DOHH2 (cell line): ENCODE measurements at regions not wholly inside any gene's neighbourhood (a gene's known extent, or its start where the extent isn't known, plus 50 kb on each side); places are given as distances from the start of the nearest gene placed in this dataset.

Source experiments
- H3F3A ChIP-seq: fragments of 200-600 bp; sonication (generic), shearing (Covaris generic); 2 replicates; pipeline ENCODE4 v1.6.0; 2016; ENCODE audit warnings: antibody characterized with exemption, mild to moderate bottlenecking; ENCODE audit not compliant: control insufficient read depth, insufficient read depth
- H3K27ac ChIP-seq: fragments of 200-600 bp; sonication (generic); 2 replicates; pipeline ENCODE4 v1.5.1; 2014; ENCODE audit warnings: low read depth, mild to moderate bottlenecking, low read length, moderate library complexity
- H3K27me3 ChIP-seq: fragments of 200-600 bp; sonication (generic); 2 replicates; pipeline ENCODE4 v1.6.1; 2014; ENCODE audit warnings: mild to moderate bottlenecking, low read length, mixed read lengths; ENCODE audit not compliant: control insufficient read depth
- H3K36me3 ChIP-seq: fragments of 200-600 bp; sonication (generic); 2 replicates; pipeline ENCODE4 v1.6.1; 2014; ENCODE audit warnings: mild to moderate bottlenecking, low read length, moderate library complexity, mixed read lengths; ENCODE audit not compliant: control insufficient read depth
- H3K4me1 ChIP-seq: fragments of 200-600 bp; sonication (generic); 2 replicates; pipeline ENCODE4 v1.6.1; 2014; ENCODE audit warnings: mild to moderate bottlenecking, low read length, mixed read lengths; ENCODE audit not compliant: control insufficient read depth
- H3K4me2 ChIP-seq: fragments of 200-600 bp; sonication (generic); 2 replicates; pipeline ENCODE4 v1.6.0; 2014; ENCODE audit warnings: mild to moderate bottlenecking, low read length, moderate library complexity
- H3K4me3 ChIP-seq: fragments of 200-600 bp; sonication (generic); 2 replicates; pipeline ENCODE4 v1.5.1; 2014; ENCODE audit warnings: mild to moderate bottlenecking, low read length, mixed read lengths
- H3K79me2 ChIP-seq: fragments of 200-600 bp; sonication (generic); 2 replicates; pipeline ENCODE4 v1.6.1; 2014; ENCODE audit warnings: mild to moderate bottlenecking, low read length, mixed read lengths; ENCODE audit not compliant: control insufficient read depth
- H3K9me2 ChIP-seq: fragments of 200-600 bp; sonication (generic); replicated peaks from 2 replicates; pipeline ENCODE4 v1.6.1; 2014; ENCODE audit warnings: mild to moderate bottlenecking, low read length, mixed read lengths; ENCODE audit not compliant: control insufficient read depth
- H3K9me3 ChIP-seq: fragments of 200-600 bp; sonication (generic); 2 replicates; pipeline ENCODE4 v1.6.1; 2014; ENCODE audit warnings: antibody characterized with exemption, low read length, mixed read lengths; ENCODE audit not compliant: control insufficient read depth, insufficient read depth
- H4K20me1 ChIP-seq: fragments of 200-600 bp; sonication (generic); 2 replicates; pipeline ENCODE4 v1.6.0; 2014; ENCODE audit warnings: low read depth, mild to moderate bottlenecking, antibody characterized with exemption, low read length, moderate library complexity; ENCODE audit not compliant: control insufficient read depth, insufficient read depth
- CTCF ChIP-seq: fragments of 200-600 bp; sonication (generic); IDR thresholded peaks from one replicate; pipeline ENCODE4 v1.5.1; 2014; ENCODE audit warnings: antibody characterized with exemption, mild to moderate bottlenecking, low read depth, low read length; ENCODE audit not compliant: poor library complexity, severe bottlenecking
- EZH2phosphoT487 ChIP-seq: fragments of 200-600 bp; sonication (generic); IDR thresholded peaks from 2 replicates; pipeline ENCODE4 v1.6.1; 2017; ENCODE audit warnings: borderline replicate concordance, mild to moderate bottlenecking, antibody characterized with exemption, low read length, moderate library complexity, mixed read lengths

- Histone ChIP-seq H3K79me2 (no peaks in the 10 kb centered on the region), H3F3A (no peaks in the 10 kb centered on the region), H3K36me3 (no peaks in the 10 kb centered on the region), H4K20me1 (no peaks in the 10 kb centered on the region), H3K27me3 (no peaks in the 10 kb centered on the region), H3K27ac (no peak overlapping the region), H3K4me2 (no peak overlapping the region), H3K4me1 (no peaks in the 10 kb centered on the region), H3K9me3 (no peaks in the 10 kb centered on the region), H3K9me2 (no peaks in the 10 kb centered on the region), H3K4me3 (no peak overlapping the region)
- TF ChIP-seq CTCF (no peak), EZH2phosphoT487 (no peak)
These were observed 232.6 kb upstream of the TNC start for GRCh38 chr9:115350548-115350947.

GRCh38 chr9:115353681-115354080, 235.7 kb upstream of the TNC start:
- Histone ChIP-seq H3F3A (no peaks in the 10 kb centered on the region), H3K79me2 (no peaks in the 10 kb centered on the region), H4K20me1 (no peaks in the 10 kb centered on the region), H3K4me2 (no peak overlapping the region), H3K9me3 (no peaks in the 10 kb centered on the region), H3K36me3 (no peaks in the 10 kb centered on the region), H3K4me1 (no peaks in the 10 kb centered on the region), H3K9me2 (no peaks in the 10 kb centered on the region), H3K4me3 (no peak overlapping the region), H3K27ac (no peak overlapping the region), H3K27me3 (no peaks in the 10 kb centered on the region)
- TF ChIP-seq EZH2phosphoT487: no peak
- no peak for TF ChIP-seq CTCF

- Histone ChIP-seq H3K36me3 (no peaks in the 10 kb centered on the region), H3K9me2 (no peaks in the 10 kb centered on the region), H3K79me2 (no peaks in the 10 kb centered on the region), H3F3A (no peaks in the 10 kb centered on the region), H3K4me3 (no peak overlapping the region), H4K20me1 (no peaks in the 10 kb centered on the region), H3K4me1 (no peaks in the 10 kb centered on the region), H3K27ac (no peak overlapping the region), H3K4me2 (no peak overlapping the region), H3K27me3 (peaks cover 5% of the 10 kb centered on the region; the same call in 1 of the 2 replicates), H3K9me3 (no peaks in the 10 kb centered on the region)
- TF ChIP-seq EZH2phosphoT487: no peak
- no peak for TF ChIP-seq CTCF
These were observed 239.9 kb upstream of the TNC start for GRCh38 chr9:115357821-115358220.
